ENCODE measurements at regions not wholly inside any gene's neighbourhood (a gene's known extent, or its start where the extent isn't known, plus 50 kb on each side); places are given as distances from the start of the nearest gene placed in this dataset.

DNA sequence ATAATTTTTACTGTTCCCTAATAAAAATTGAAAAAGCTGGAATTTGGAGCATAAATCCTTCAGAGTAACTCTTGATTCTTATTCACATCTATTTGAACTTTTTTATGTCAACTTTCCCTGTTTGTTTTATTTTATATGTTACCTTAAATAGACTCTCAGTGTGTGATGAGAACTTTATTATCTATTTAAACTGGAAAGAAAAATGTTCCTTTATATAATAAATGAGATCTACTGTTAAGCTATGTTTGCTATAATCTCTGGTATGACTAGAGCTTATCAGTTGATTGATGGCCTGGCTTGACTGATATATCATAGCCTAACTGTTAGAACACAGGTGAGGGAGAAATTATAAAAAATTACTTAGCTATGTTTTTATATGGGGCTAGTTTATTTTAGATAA is 330.6 kb upstream of the EPHA6 start:
- Histone ChIP-seq H3K4me3 (ENCODE audit: low read depth, low read length) (no peak overlapping the region), H3K4ac (ENCODE audit: low read depth, low read length) (no peak overlapping the region), H2AK5ac (ENCODE audit: low read length) (no peak overlapping the region), H3K23ac (ENCODE audit: low read length) (no peak overlapping the region), H3K27ac (ENCODE audit: low read depth, low read length) (no peak overlapping the region), H2BK5ac (ENCODE audit: low read depth, low read length, poor library complexity) (no peak overlapping the region), H4K8ac (ENCODE audit: low read depth, low read length) (no peak overlapping the region), H4K91ac (ENCODE audit: low read depth, low read length) (no peak overlapping the region), H3K4me1 (ENCODE audit: control insufficient read depth in 1 of 2, insufficient read depth in 2 of 2, low read length in 2 of 2) (no peaks in the 10 kb centered on the region), H3K79me1 (ENCODE audit: low read length) (no peaks in the 10 kb centered on the region), H3K36me3 (ENCODE audit: control insufficient read depth in 1 of 2, insufficient read depth in 2 of 2, low read length in 2 of 2) (no peaks in the 10 kb centered on the region), H3K9me3 (ENCODE audit: insufficient read depth, low read depth, low read length) (no peaks in the 10 kb centered on the region), H3K9ac (ENCODE audit: low read length) (no peak overlapping the region), H3K4me2 (ENCODE audit: low read length) (no peak overlapping the region), H3K14ac (ENCODE audit: low read length) (no peak overlapping the region), H3K18ac (ENCODE audit: low read length) (no peak overlapping the region), H2BK12ac (ENCODE audit: low read length) (no peak overlapping the region), H3K27me3 (ENCODE audit: insufficient read depth, low read length) (no peaks in the 10 kb centered on the region), H2AFZ (ENCODE audit: insufficient read depth, low read length, poor library complexity) (no peak overlapping the region), H3K79me2 (ENCODE audit: control insufficient read depth, insufficient read depth, low read length, poor library complexity) (no peaks in the 10 kb centered on the region), H2BK120ac (ENCODE audit: insufficient read depth, low read length, poor library complexity) (no peak overlapping the region), H4K12ac (ENCODE audit: low read depth, low read length) (no peak overlapping the region)
- DNase-seq: no peak

DNA sequence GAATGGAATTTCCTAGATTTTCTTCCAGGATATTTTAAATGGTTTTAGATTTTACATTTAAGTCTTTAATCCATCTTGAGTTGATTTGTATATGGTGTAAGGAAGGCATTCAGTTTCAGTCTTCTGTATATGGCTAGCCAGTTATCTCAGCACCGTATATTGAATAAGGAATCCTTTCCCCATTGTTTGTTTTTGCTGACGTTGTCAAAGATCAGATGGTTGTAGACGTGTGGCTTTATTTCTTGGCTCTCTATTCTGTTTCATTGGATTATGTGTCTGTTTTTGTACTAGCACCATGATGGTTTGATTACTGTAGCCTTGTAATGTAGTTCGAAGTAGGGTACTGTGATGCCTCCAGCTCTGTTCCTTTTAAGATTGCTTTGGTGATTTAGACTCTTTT is 325.7 kb upstream of the EPHA6 start:
- Histone ChIP-seq H3K27ac (ENCODE audit: low read depth, low read length) (no peak overlapping the region), H3K14ac (ENCODE audit: low read length) (no peak overlapping the region), H3K36me3 (ENCODE audit: control insufficient read depth in 1 of 2, insufficient read depth in 2 of 2, low read length in 2 of 2) (no peaks in the 10 kb centered on the region), H3K4ac (ENCODE audit: low read depth, low read length) (no peak overlapping the region), H3K4me2 (ENCODE audit: low read length) (no peak overlapping the region), H3K18ac (ENCODE audit: low read length) (no peak overlapping the region), H2AK5ac (ENCODE audit: low read length) (no peak overlapping the region), H3K4me1 (ENCODE audit: control insufficient read depth in 1 of 2, insufficient read depth in 2 of 2, low read length in 2 of 2) (no peaks in the 10 kb centered on the region), H2BK120ac (ENCODE audit: insufficient read depth, low read length, poor library complexity) (no peak overlapping the region), H2BK12ac (ENCODE audit: low read length) (no peak overlapping the region), H3K9me3 (ENCODE audit: insufficient read depth, low read depth, low read length) (peaks cover 2% of the 10 kb centered on the region), H4K8ac (ENCODE audit: low read depth, low read length) (no peak overlapping the region), H3K9ac (ENCODE audit: low read length) (no peak overlapping the region), H3K23ac (ENCODE audit: low read length) (no peak overlapping the region), H2AFZ (ENCODE audit: insufficient read depth, low read length, poor library complexity) (no peak overlapping the region), H3K4me3 (ENCODE audit: low read depth, low read length) (no peak overlapping the region), H2BK5ac (ENCODE audit: low read depth, low read length, poor library complexity) (no peak overlapping the region), H4K91ac (ENCODE audit: low read depth, low read length) (no peak overlapping the region), H4K12ac (ENCODE audit: low read depth, low read length) (no peak overlapping the region), H3K79me2 (ENCODE audit: control insufficient read depth, insufficient read depth, low read length, poor library complexity) (no peaks in the 10 kb centered on the region), H3K27me3 (ENCODE audit: insufficient read depth, low read length) (no peaks in the 10 kb centered on the region), H3K79me1 (ENCODE audit: low read length) (no peaks in the 10 kb centered on the region)
- DNase-seq: no peak
- no CpG with 5 or more reads among the region's 4 CpGs for WGBS (ENCODE audit: extremely low coverage, insufficient coverage, insufficient read length)

GRCh38 chr3:96491023-96491422 is 323.4 kb upstream of the EPHA6 start:
- no peak overlapping the region for H4K91ac ChIP-seq (ENCODE audit: low read depth, low read length)
- H4K12ac ChIP-seq (ENCODE audit: low read depth, low read length): no peak overlapping the region
- H3K36me3 ChIP-seq (ENCODE audit: control insufficient read depth in 1 of 2, insufficient read depth in 2 of 2, low read length in 2 of 2): no peaks in the 10 kb centered on the region
- no peak overlapping the region for H3K4me3 ChIP-seq (ENCODE audit: low read depth, low read length)
- no peaks in the 10 kb centered on the region for H3K4me1 ChIP-seq (ENCODE audit: control insufficient read depth in 1 of 2, insufficient read depth in 2 of 2, low read length in 2 of 2)
- no peak overlapping the region for H3K27ac ChIP-seq (ENCODE audit: low read depth, low read length)
- H2BK12ac ChIP-seq (ENCODE audit: low read length): no peak overlapping the region
- no peak overlapping the region for H3K9ac ChIP-seq (ENCODE audit: low read length)
- H4K8ac ChIP-seq (ENCODE audit: low read depth, low read length): no peak overlapping the region
- no peak overlapping the region for H3K14ac ChIP-seq (ENCODE audit: low read length)
- H3K79me2 ChIP-seq (ENCODE audit: control insufficient read depth, insufficient read depth, low read length, poor library complexity): no peaks in the 10 kb centered on the region
- no peak overlapping the region for H3K18ac ChIP-seq (ENCODE audit: low read length)
- no peak overlapping the region for H2BK5ac ChIP-seq (ENCODE audit: low read depth, low read length, poor library complexity)
- no peak overlapping the region for H3K23ac ChIP-seq (ENCODE audit: low read length)
- peaks cover 2% of the 10 kb centered on the region for H3K9me3 ChIP-seq (ENCODE audit: insufficient read depth, low read depth, low read length)
- no peak overlapping the region for H2AK5ac ChIP-seq (ENCODE audit: low read length)
- H2AFZ ChIP-seq (ENCODE audit: insufficient read depth, low read length, poor library complexity): no peak overlapping the region
- H3K4ac ChIP-seq (ENCODE audit: low read depth, low read length): no peak overlapping the region
- no peaks in the 10 kb centered on the region for H3K79me1 ChIP-seq (ENCODE audit: low read length)
- no peak overlapping the region for H3K4me2 ChIP-seq (ENCODE audit: low read length)
- H2BK120ac ChIP-seq (ENCODE audit: insufficient read depth, low read length, poor library complexity): no peak overlapping the region
- H3K27me3 ChIP-seq (ENCODE audit: insufficient read depth, low read length): no peaks in the 10 kb centered on the region
- no peak for DNase-seq

- Histone ChIP-seq H3K27ac (ENCODE audit: low read depth, low read length) (no peak overlapping the region), H4K8ac (ENCODE audit: low read depth, low read length) (no peak overlapping the region), H3K79me1 (ENCODE audit: low read length) (no peaks in the 10 kb centered on the region), H3K9ac (ENCODE audit: low read length) (no peak overlapping the region), H3K4me2 (ENCODE audit: low read length) (no peak overlapping the region), H3K79me2 (ENCODE audit: control insufficient read depth, insufficient read depth, low read length, poor library complexity) (no peaks in the 10 kb centered on the region), H2BK5ac (ENCODE audit: low read depth, low read length, poor library complexity) (no peak overlapping the region), H4K12ac (ENCODE audit: low read depth, low read length) (no peak overlapping the region), H3K4me3 (ENCODE audit: low read depth, low read length) (no peak overlapping the region), H3K27me3 (ENCODE audit: insufficient read depth, low read length) (no peaks in the 10 kb centered on the region), H2AFZ (ENCODE audit: insufficient read depth, low read length, poor library complexity) (no peak overlapping the region), H3K36me3 (ENCODE audit: control insufficient read depth in 1 of 2, insufficient read depth in 2 of 2, low read length in 2 of 2) (no peaks in the 10 kb centered on the region), H3K23ac (ENCODE audit: low read length) (no peak overlapping the region), H2BK120ac (ENCODE audit: insufficient read depth, low read length, poor library complexity) (no peak overlapping the region), H3K9me3 (ENCODE audit: insufficient read depth, low read depth, low read length) (peaks cover 2% of the 10 kb centered on the region), H2BK12ac (ENCODE audit: low read length) (no peak overlapping the region), H3K18ac (ENCODE audit: low read length) (no peak overlapping the region), H3K4ac (ENCODE audit: low read depth, low read length) (no peak overlapping the region), H4K91ac (ENCODE audit: low read depth, low read length) (no peak overlapping the region), H3K4me1 (ENCODE audit: control insufficient read depth in 1 of 2, insufficient read depth in 2 of 2, low read length in 2 of 2) (no peaks in the 10 kb centered on the region), H3K14ac (ENCODE audit: low read length) (no peak overlapping the region), H2AK5ac (ENCODE audit: low read length) (no peak overlapping the region)
- DNase-seq: no peak
These were observed 322.5 kb upstream of the EPHA6 start for GRCh38 chr3:96491868-96492267.

DNA sequence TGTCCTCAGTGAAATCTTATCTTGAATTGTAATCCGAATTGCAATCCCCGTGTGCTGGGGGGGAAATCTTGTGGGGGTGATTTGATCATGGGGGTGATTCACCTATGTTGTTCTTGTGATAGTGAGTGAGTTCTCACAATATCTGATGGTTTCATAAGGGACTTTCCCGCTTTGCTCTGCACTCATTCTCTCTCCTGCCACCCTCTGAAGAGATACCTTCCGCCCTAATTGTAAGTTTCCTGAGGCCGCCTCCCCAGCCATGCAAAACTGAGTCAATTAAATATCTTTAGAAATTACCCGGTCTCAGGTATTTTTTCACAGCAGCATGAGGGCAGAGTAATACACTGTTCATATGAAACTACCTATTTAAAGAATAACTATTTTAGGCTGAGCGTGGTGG is 304.1 kb upstream of the EPHA6 start:
- no peak overlapping the region for H2AK5ac ChIP-seq (ENCODE audit: low read length)
- no peak overlapping the region for H4K12ac ChIP-seq (ENCODE audit: low read depth, low read length)
- H3K4ac ChIP-seq (ENCODE audit: low read depth, low read length): no peak overlapping the region
- H3K4me1 ChIP-seq (ENCODE audit: control insufficient read depth in 1 of 2, insufficient read depth in 2 of 2, low read length in 2 of 2): no peaks in the 10 kb centered on the region
- H3K79me2 ChIP-seq (ENCODE audit: control insufficient read depth, insufficient read depth, low read length, poor library complexity): no peaks in the 10 kb centered on the region
- no peak overlapping the region for H3K14ac ChIP-seq (ENCODE audit: low read length)
- H2BK12ac ChIP-seq (ENCODE audit: low read length): no peak overlapping the region
- H2BK120ac ChIP-seq (ENCODE audit: insufficient read depth, low read length, poor library complexity): no peak overlapping the region
- no peaks in the 10 kb centered on the region for H3K27me3 ChIP-seq (ENCODE audit: insufficient read depth, low read length)
- no peaks in the 10 kb centered on the region for H3K36me3 ChIP-seq (ENCODE audit: control insufficient read depth in 1 of 2, insufficient read depth in 2 of 2, low read length in 2 of 2)
- H3K4me2 ChIP-seq (ENCODE audit: low read length): no peak overlapping the region
- H2BK5ac ChIP-seq (ENCODE audit: low read depth, low read length, poor library complexity): no peak overlapping the region
- H3K9me3 ChIP-seq (ENCODE audit: insufficient read depth, low read depth, low read length): no peaks in the 10 kb centered on the region
- WGBS (ENCODE audit: extremely low coverage, insufficient coverage, insufficient read length): no CpG with 5 or more reads among the region's 7 CpGs
- H3K9ac ChIP-seq (ENCODE audit: low read length): no peak overlapping the region
- no peaks in the 10 kb centered on the region for H3K79me1 ChIP-seq (ENCODE audit: low read length)
- H3K23ac ChIP-seq (ENCODE audit: low read length): no peak overlapping the region
- H4K8ac ChIP-seq (ENCODE audit: low read depth, low read length): no peak overlapping the region
- H3K27ac ChIP-seq (ENCODE audit: low read depth, low read length): no peak overlapping the region
- no peak overlapping the region for H3K18ac ChIP-seq (ENCODE audit: low read length)
- H4K91ac ChIP-seq (ENCODE audit: low read depth, low read length): no peak overlapping the region
- DNase-seq: no peak
- no peak overlapping the region for H2AFZ ChIP-seq (ENCODE audit: insufficient read depth, low read length, poor library complexity)
- no peak overlapping the region for H3K4me3 ChIP-seq (ENCODE audit: low read depth, low read length)

Measured in trophoblast cell (in vitro differentiated cells and primary cell).